T-helper 1 cell treated with Interleukin-12 subunit alpha and Interleukin-12 subunit beta and Interleukin-4 antibody, amounts not matched to agents 30 μg/mL and 1 μg/mL, for 36 hours (primary cell): ENCODE measurements at regions not wholly inside any gene's neighbourhood (a gene's known extent, or its start where the extent isn't known, plus 50 kb on each side); places are given as distances from the start of the nearest gene placed in this dataset.
A peak's percentile ranks its signal among the peaks of the same experiment; 100 is the strongest.
"Not testable (repeated sequence)": the region's sequence is repeated elsewhere in the genome, so short reads cannot be mapped to it uniquely, and the experiment has no call there.

Source experiments
- H3K27ac Mint-ChIP-seq: one replicate; pipeline ENCODE4 v1.8.0; 2021; ENCODE audit warnings: mild to moderate bottlenecking, mixed read lengths
- H3K27me3 Mint-ChIP-seq: one replicate; pipeline ENCODE4 v1.8.0; 2021; ENCODE audit warnings: low read depth, mixed read lengths
- H3K36me3 Mint-ChIP-seq: one replicate; pipeline ENCODE4 v1.8.0; 2021; ENCODE audit warnings: low read depth, mixed read lengths
- H3K4me1 Mint-ChIP-seq: one replicate; pipeline ENCODE4 v1.8.0; 2021; ENCODE audit warnings: low read depth, mixed read lengths
- H3K4me3 Mint-ChIP-seq: one replicate; pipeline ENCODE4 v1.8.0; 2021; ENCODE audit warnings: mild to moderate bottlenecking, moderate library complexity, mixed read lengths
- H3K9me3 Mint-ChIP-seq: one replicate; pipeline ENCODE4 v1.8.0; 2021; ENCODE audit warnings: mixed read lengths

GRCh38 chr5:82525626-82526025 is 247.5 kb upstream of the RPS23 start:
- H3K9me3 Mint-ChIP-seq = peaks cover 23% of the 10 kb centered on the region
- H3K27ac Mint-ChIP-seq = no peak overlapping the region
- peaks cover 9% of the 10 kb centered on the region for H3K36me3 Mint-ChIP-seq
- H3K4me3 Mint-ChIP-seq = no peak overlapping the region
- no peaks in the 10 kb centered on the region for H3K27me3 Mint-ChIP-seq
- peaks cover 14% of the 10 kb centered on the region for H3K4me1 Mint-ChIP-seq

GRCh38 chr5:82523633-82524032 is 245.5 kb upstream of the RPS23 start:
- peaks cover 15% of the 10 kb centered on the region for H3K27me3 Mint-ChIP-seq
- peaks cover 14% of the 10 kb centered on the region for H3K4me1 Mint-ChIP-seq
- H3K4me3 Mint-ChIP-seq = no peak overlapping the region
- H3K9me3 Mint-ChIP-seq = peaks cover 19% of the 10 kb centered on the region
- peaks cover 8% of the 10 kb centered on the region for H3K36me3 Mint-ChIP-seq
- no peak overlapping the region for H3K27ac Mint-ChIP-seq

DNA sequence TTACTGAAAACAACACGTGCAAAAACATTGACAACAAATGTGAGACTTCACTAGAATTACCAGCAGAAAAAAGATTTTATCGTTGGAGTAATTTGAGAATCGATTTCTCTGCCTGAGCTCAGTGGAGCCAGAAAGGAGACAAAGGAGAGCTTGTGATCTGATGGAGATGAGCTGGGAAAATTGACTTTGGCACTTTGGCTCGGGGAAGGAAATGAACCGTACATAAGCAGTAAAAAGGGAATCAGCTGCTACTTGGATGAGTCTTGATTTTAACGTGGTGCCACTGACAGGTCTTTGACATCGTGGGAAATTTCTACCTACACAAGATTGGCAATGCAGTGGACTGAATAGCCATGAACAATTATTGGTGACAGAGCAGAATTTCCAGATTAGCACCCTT is 244.7 kb upstream of the RPS23 start:
- peaks cover 14% of the 10 kb centered on the region for H3K4me1 Mint-ChIP-seq
- peaks cover 13% of the 10 kb centered on the region for H3K9me3 Mint-ChIP-seq
- peaks cover 15% of the 10 kb centered on the region for H3K27me3 Mint-ChIP-seq
- no peak overlapping the region for H3K27ac Mint-ChIP-seq
- peaks cover 6% of the 10 kb centered on the region for H3K36me3 Mint-ChIP-seq
- no peak overlapping the region for H3K4me3 Mint-ChIP-seq

DNA sequence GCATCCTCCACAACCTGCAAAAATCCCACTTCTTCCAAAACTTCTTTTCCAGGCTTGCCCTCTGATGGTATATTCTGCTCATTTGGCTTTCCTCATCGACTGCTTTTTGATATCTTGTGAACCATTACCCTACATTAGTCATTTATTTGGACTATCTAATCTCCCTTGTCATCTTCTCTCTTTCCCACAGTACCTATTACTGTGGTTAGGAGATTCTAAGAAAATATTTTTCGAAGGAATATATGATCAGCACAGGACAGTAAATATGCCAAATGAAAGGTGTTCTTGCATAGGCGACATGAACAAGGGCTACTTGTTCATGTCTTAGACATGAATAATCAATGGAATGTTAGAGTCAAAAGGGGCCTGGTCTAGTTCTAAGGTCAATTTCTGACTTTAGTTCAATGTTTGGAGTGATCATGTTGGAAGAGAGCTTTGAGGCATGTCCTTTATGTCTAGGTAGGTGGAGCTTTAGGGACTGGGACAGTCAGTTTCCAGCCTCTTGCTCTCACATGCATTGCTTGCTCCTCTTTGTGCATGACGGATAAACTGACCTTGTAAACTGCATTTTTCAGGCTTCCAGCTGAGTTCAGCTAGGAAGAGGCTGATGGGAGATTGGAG is 243.4 kb upstream of the RPS23 start:
- H3K9me3 Mint-ChIP-seq = peaks cover 6% of the 10 kb centered on the region
- no peak overlapping the region for H3K4me3 Mint-ChIP-seq
- H3K27me3 Mint-ChIP-seq = peaks cover 15% of the 10 kb centered on the region
- H3K4me1 Mint-ChIP-seq = peaks cover 6% of the 10 kb centered on the region
- H3K27ac Mint-ChIP-seq = no peak overlapping the region
- H3K36me3 Mint-ChIP-seq = peaks cover 5% of the 10 kb centered on the region

DNA sequence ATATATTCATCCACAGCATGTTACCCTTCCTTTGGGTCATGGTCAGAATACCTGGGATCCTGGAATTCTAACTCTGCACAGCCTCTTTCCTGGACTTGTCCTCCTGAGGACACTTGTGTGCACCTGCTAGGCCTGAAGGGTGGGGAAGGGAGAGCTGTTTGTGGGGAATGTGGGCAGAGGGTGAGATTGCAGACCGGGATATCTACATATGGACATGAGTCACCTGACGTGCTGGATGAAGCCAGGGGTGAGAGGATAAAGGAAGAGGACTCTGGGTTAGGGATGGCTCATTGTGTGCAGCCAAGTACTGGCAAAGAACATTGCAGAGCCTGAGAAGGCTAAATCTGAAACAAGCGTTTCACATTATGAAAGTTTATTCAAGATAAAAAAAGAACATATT is 241.4 kb upstream of the RPS23 start:
- H3K27ac Mint-ChIP-seq = no peak overlapping the region
- H3K9me3 Mint-ChIP-seq = peaks cover 6% of the 10 kb centered on the region
- H3K36me3 Mint-ChIP-seq = peaks cover 5% of the 10 kb centered on the region
- peaks cover 22% of the 10 kb centered on the region for H3K27me3 Mint-ChIP-seq
- no peak overlapping the region for H3K4me3 Mint-ChIP-seq
- H3K4me1 Mint-ChIP-seq = no peaks in the 10 kb centered on the region

DNA sequence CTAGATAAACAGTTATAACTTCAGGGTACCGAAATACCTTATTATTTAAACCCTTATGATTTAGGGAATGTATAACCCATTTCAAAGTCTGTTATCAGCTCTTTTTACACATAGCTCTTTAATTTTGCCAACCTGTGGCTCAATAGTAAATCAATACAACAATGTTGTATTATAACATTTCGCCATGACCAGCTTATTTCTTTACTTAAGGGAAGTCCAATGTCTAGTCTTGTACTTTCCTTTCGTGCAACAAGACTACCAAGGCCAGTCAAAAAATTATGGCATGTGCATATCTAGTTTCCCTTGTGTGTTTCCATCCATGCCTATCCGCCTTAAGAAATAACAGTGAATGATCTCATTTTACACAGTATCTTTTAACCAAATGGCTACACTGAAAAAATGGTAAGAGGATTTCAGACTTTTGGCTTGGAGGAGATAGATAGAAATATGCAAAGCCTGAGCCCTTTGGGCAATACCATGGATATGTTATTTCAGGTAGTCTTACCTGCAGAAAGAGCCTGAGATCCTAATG is 239.5 kb upstream of the RPS23 start:
- H3K36me3 Mint-ChIP-seq = peaks cover 7% of the 10 kb centered on the region
- peaks cover 6% of the 10 kb centered on the region for H3K9me3 Mint-ChIP-seq
- peaks cover 27% of the 10 kb centered on the region for H3K27me3 Mint-ChIP-seq
- peaks cover 2% of the 10 kb centered on the region for H3K4me1 Mint-ChIP-seq
- no peak overlapping the region for H3K27ac Mint-ChIP-seq
- no peak overlapping the region for H3K4me3 Mint-ChIP-seq

DNA sequence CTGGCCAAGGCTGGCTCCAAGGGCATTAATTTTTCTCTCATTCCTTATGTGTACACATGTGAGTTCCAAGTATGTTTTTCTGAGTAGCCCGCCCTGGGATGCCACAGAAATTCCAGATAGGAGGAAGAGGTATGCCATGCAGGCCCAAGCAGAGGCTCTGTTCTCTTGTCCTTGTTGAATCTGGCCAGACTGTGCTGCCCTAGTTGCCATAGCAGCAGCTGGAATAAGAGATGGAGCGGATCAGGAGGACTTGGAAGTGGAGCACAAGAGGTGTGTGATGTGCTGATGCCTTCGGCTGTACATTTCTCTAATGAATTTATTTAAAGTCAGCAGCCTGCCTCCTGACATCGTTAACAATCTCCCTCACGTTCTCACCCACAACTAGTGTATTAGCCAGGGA is 235.6 kb upstream of the RPS23 start:
- H3K36me3 Mint-ChIP-seq = peaks cover 7% of the 10 kb centered on the region

GRCh38 chr5:82512025-82512424 is 233.9 kb upstream of the RPS23 start:
- Mint-ChIP-seq H3K4me1 (peaks cover 15% of the 10 kb centered on the region), H3K9me3 (peaks cover 17% of the 10 kb centered on the region), H3K4me3 (no peak overlapping the region), H3K36me3 (peaks cover 7% of the 10 kb centered on the region), H3K27ac (peak overlapping the region; percentile 45), H3K27me3 (peaks cover 12% of the 10 kb centered on the region)

More for the DNA sequence above, 235.6 kb upstream of the RPS23 start:
- Mint-ChIP-seq H3K4me1 (peaks cover 15% of the 10 kb centered on the region), H3K27ac (no peak overlapping the region), H3K27me3 (peaks cover 12% of the 10 kb centered on the region), H3K9me3 (peaks cover 3% of the 10 kb centered on the region), H3K4me3 (no peak overlapping the region)

GRCh38 chr5:82511134-82511533 is 233.0 kb upstream of the RPS23 start:
- peaks cover 22% of the 10 kb centered on the region for H3K9me3 Mint-ChIP-seq
- no peak overlapping the region for H3K4me3 Mint-ChIP-seq
- peaks cover 15% of the 10 kb centered on the region for H3K4me1 Mint-ChIP-seq
- no peak overlapping the region for H3K27ac Mint-ChIP-seq
- peaks cover 12% of the 10 kb centered on the region for H3K27me3 Mint-ChIP-seq
- H3K36me3 Mint-ChIP-seq = peaks cover 7% of the 10 kb centered on the region

DNA sequence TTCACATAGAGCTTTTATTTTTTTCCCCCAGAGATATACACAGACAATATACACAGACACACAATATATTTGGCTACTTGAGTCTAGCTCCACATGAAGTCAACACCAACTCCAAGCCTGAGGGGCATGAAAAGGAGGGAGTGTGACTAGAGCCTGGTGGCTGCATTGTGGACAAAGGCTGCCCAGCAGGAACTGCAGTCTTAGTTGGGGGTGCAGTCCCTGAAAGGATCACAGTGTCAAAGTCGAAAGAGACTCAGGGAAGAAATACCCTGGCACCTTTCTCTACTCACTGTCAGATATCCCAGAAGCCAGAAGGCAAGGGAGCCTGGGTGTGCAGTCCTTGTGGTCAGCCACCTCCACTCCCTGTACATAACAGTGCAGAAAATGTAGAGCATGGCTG is 231.6 kb upstream of the RPS23 start:
- peaks cover 7% of the 10 kb centered on the region for H3K27me3 Mint-ChIP-seq

DNA sequence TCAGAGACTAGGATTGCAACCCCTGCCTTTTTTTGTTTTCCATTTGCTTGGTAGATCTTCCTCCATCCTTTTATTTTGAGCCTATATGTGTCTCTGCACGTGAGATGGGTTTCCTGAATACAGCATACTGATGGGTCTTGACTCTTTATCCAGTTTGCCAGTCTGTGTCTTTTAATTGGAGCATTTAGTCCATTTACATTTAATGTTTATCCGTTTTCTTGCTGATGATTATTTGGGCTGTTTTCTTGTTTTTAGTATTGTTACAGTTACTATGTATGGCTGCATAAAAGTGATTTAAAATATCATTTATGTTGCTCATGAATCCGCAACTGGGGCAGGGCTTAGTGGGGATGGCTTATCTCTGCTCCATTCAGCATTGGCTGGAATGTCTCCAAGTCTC is 228.2 kb upstream of the RPS23 start:
- not testable (repeated sequence) for H3K27ac Mint-ChIP-seq, H3K4me1 Mint-ChIP-seq, H3K36me3 Mint-ChIP-seq, H3K27me3 Mint-ChIP-seq, H3K4me3 Mint-ChIP-seq
- H3K9me3 Mint-ChIP-seq = peaks cover 22% of the 10 kb centered on the region

More for the DNA sequence above, 231.6 kb upstream of the RPS23 start:
- Mint-ChIP-seq H3K4me3 (no peak overlapping the region), H3K4me1 (peaks cover 15% of the 10 kb centered on the region), H3K36me3 (peaks cover 7% of the 10 kb centered on the region), H3K9me3 (peaks cover 22% of the 10 kb centered on the region), H3K27ac (no peak overlapping the region)

DNA sequence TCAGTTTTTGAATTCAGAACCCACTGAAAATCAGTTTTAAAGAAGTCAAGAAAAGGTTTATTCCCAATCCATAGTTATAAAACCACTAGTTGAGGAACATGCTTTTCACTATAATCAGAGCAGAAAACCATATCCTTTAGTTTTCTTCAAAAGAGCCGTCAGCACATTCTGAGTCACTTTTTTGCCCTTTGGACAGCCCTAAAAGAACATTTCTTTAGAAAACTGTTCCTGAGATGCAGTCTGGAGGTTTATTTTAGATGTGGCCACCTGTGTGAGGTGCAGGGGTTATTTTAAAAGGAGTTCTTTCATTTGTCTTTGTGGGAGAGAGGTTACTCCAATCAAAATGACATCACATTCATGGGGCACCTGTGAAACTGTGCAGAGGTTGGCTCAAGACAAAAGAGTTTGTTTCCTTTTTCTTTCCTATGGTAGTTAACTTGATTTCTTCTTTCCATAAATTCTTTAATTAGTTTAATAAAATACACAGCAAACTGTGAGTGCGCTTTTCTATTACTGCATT is 221.6 kb upstream of the RPS23 start:
- peaks cover 6% of the 10 kb centered on the region for H3K9me3 Mint-ChIP-seq

GRCh38 chr5:82497242-82497641 is 219.1 kb upstream of the RPS23 start:
- H3K4me1 Mint-ChIP-seq = peaks cover 27% of the 10 kb centered on the region
- no peak overlapping the region for H3K27ac Mint-ChIP-seq
- H3K4me3 Mint-ChIP-seq = no peak overlapping the region
- peaks cover 7% of the 10 kb centered on the region for H3K27me3 Mint-ChIP-seq
- peaks cover 6% of the 10 kb centered on the region for H3K9me3 Mint-ChIP-seq
- H3K36me3 Mint-ChIP-seq = peaks cover 3% of the 10 kb centered on the region

More for the DNA sequence above, 221.6 kb upstream of the RPS23 start:
- Mint-ChIP-seq H3K27me3 (peaks cover 7% of the 10 kb centered on the region), H3K4me1 (peaks cover 14% of the 10 kb centered on the region), H3K36me3 (peaks cover 3% of the 10 kb centered on the region), H3K4me3 (no peak overlapping the region), H3K27ac (no peak overlapping the region)

DNA sequence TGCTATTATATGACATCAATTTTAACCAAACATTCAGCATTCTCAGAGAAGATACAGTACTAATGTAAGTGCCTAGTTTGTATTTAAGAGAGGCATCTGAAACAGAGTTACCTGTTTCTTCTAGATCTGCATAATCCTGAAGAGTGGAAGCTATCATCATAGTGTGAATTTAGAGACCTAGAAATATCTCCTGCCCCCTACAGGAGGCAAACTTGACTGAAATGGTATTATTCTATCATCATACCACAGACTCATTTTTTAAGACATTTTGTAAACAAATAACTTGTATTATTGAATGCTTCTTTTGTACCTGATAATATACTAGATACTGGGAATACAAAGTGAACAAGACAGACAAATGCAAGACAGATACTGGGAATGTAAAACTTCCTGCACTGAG is 216.8 kb upstream of the RPS23 start:
- Mint-ChIP-seq H3K27me3 (peaks cover 3% of the 10 kb centered on the region), H3K36me3 (peaks cover 1% of the 10 kb centered on the region), H3K4me1 (peaks cover 20% of the 10 kb centered on the region), H3K9me3 (peaks cover 6% of the 10 kb centered on the region), H3K4me3 (no peak overlapping the region), H3K27ac (no peak overlapping the region)

GRCh38 chr5:82493221-82493620 is 215.1 kb upstream of the RPS23 start:
- H3K36me3 Mint-ChIP-seq = peaks cover 4% of the 10 kb centered on the region
- H3K27me3 Mint-ChIP-seq = peaks cover 4% of the 10 kb centered on the region
- no peaks in the 10 kb centered on the region for H3K9me3 Mint-ChIP-seq
- H3K4me1 Mint-ChIP-seq = peaks cover 13% of the 10 kb centered on the region
- no peak overlapping the region for H3K27ac Mint-ChIP-seq
- H3K4me3 Mint-ChIP-seq = no peak overlapping the region
